ENCODE measurements at regions not wholly inside any gene's neighbourhood (a gene's known extent, or its start where the extent isn't known, plus 50 kb on each side); places are given as distances from the start of the nearest gene placed in this dataset.

DNA sequence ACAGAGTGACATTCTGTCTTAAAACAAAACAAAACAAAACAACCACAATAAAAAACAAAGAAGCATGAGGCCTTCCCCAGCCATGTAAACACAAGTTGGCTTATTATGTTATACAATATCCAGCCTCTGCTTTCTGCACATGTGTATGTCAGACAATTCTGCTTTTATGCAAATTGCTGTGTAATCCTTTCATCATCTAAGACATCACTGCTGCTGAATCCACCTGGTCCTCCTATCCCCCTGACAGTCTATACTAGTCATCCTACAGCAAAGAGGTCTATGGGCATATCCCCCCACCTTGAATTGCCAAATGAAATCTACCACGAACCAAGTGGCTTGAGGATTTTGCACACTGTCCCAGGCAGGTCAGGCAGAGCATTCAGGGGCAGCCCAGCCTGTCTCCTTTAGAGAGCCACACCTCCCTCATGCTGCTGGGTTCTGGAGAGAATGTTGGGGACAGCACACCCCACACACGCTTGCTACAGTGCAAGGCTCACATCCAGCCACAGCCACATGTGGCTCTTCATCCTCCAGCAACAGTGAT is 339.6 kb upstream of the CDH5 start:
- ChIA-PET POLR2A (no interaction called here), RAD21 (ENCODE audit: low non-redundant PET in 1 of 2, low total read pairs in 2 of 2, uncharacterized antibody in 2 of 2, unreplicated experiment in 2 of 2) (no interaction called here), CTCF (no interaction called here)
- no peaks in the 10 kb centered on the region for H3K36me3 ChIP-seq (ENCODE audit: control insufficient read depth in 1 of 2, insufficient read depth in 2 of 2, low read length in 2 of 2)
- H2AFZ ChIP-seq (ENCODE audit: low read depth, low read length, poor library complexity, severe bottlenecking) = no peak overlapping the region
- intact Hi-C loops (cut with micrococcal nuclease) = no loop called here
- no peak for ATAC-seq
- DNase-seq (ENCODE audit: low read depth, low spot score) = no peak
- no peaks in the 10 kb centered on the region for H3K9me3 ChIP-seq (ENCODE audit: control insufficient read depth in 1 of 2, insufficient read depth in 1 of 2, low read depth in 1 of 2, low read length in 2 of 2)
- H4K20me1 ChIP-seq (ENCODE audit: insufficient read depth) = no peaks in the 10 kb centered on the region
- no peak for TF ChIP-seq EGR1 (IDR thresholded peaks at IDR 0.05; ENCODE audit: low read depth)
- TF ChIP-seq, protein P1, sequence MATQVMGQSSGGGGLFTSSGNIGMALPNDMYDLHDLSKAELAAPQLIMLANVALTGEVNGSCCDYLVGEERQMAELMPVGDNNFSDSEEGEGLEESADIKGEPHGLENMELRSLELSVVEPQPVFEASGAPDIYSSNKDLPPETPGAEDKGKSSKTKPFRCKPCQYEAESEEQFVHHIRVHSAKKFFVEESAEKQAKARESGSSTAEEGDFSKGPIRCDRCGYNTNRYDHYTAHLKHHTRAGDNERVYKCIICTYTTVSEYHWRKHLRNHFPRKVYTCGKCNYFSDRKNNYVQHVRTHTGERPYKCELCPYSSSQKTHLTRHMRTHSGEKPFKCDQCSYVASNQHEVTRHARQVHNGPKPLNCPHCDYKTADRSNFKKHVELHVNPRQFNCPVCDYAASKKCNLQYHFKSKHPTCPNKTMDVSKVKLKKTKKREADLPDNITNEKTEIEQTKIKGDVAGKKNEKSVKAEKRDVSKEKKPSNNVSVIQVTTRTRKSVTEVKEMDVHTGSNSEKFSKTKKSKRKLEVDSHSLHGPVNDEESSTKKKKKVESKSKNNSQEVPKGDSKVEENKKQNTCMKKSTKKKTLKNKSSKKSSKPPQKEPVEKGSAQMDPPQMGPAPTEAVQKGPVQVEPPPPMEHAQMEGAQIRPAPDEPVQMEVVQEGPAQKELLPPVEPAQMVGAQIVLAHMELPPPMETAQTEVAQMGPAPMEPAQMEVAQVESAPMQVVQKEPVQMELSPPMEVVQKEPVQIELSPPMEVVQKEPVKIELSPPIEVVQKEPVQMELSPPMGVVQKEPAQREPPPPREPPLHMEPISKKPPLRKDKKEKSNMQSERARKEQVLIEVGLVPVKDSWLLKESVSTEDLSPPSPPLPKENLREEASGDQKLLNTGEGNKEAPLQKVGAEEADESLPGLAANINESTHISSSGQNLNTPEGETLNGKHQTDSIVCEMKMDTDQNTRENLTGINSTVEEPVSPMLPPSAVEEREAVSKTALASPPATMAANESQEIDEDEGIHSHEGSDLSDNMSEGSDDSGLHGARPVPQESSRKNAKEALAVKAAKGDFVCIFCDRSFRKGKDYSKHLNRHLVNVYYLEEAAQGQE (IDR thresholded peaks at IDR 0.05; ENCODE audit: low read depth) = no peak
- no peak for TF ChIP-seq EZH2phosphoT487 (IDR thresholded peaks at IDR 0.05; ENCODE audit: borderline replicate concordance)
- TF ChIP-seq ZNF274 (IDR thresholded peaks at IDR 0.05; ENCODE audit: low read depth, low read length) = no peak
- no peak for TF ChIP-seq CBX3 (IDR thresholded peaks at IDR 0.05; ENCODE audit: low read depth)
- TF ChIP-seq, protein P2, sequence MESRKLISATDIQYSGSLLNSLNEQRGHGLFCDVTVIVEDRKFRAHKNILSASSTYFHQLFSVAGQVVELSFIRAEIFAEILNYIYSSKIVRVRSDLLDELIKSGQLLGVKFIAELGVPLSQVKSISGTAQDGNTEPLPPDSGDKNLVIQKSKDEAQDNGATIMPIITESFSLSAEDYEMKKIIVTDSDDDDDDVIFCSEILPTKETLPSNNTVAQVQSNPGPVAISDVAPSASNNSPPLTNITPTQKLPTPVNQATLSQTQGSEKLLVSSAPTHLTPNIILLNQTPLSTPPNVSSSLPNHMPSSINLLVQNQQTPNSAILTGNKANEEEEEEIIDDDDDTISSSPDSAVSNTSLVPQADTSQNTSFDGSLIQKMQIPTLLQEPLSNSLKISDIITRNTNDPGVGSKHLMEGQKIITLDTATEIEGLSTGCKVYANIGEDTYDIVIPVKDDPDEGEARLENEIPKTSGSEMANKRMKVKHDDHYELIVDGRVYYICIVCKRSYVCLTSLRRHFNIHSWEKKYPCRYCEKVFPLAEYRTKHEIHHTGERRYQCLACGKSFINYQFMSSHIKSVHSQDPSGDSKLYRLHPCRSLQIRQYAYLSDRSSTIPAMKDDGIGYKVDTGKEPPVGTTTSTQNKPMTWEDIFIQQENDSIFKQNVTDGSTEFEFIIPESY (IDR thresholded peaks at IDR 0.05; ENCODE audit: extremely low read depth, insufficient replicate concordance, low read length) = no peak
- TF ChIP-seq ATF3 (IDR thresholded peaks at IDR 0.05) = no peak
- TF ChIP-seq POLR2A (IDR thresholded peaks at IDR 0.05; ENCODE audit: borderline replicate concordance, extremely low read depth, insufficient read depth, insufficient read length) = no peak
- no peak for TF ChIP-seq SIN3A (IDR thresholded peaks at IDR 0.05; ENCODE audit: low read depth)
- TF ChIP-seq EZH2 (IDR thresholded peaks at IDR 0.05) = no peak
- no peak for TF ChIP-seq YY1 (IDR thresholded peaks at IDR 0.05; ENCODE audit: extremely low read depth, insufficient replicate concordance, low read depth, low read length)
- no peak for TF ChIP-seq JUND (IDR thresholded peaks at IDR 0.05)
- no peak for TF ChIP-seq FOSL1 (IDR thresholded peaks at IDR 0.05; ENCODE audit: low read depth)
- TF ChIP-seq, protein P3, sequence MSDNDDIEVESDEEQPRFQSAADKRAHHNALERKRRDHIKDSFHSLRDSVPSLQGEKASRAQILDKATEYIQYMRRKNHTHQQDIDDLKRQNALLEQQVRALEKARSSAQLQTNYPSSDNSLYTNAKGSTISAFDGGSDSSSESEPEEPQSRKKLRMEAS (IDR thresholded peaks at IDR 0.05) = no peak
- TF ChIP-seq RAD21 (IDR thresholded peaks at IDR 0.05; ENCODE audit: low read depth) = no peak
- no peaks in the 10 kb centered on the region; the same call in 1 of the 2 replicates for H3K27me3 ChIP-seq (ENCODE audit: insufficient read depth, low read length)
- no peak overlapping the region for H3K4me3 ChIP-seq (replicated peaks in 1 of 2; ENCODE audit: low read depth in 1 of 2, low read length in 2 of 2)
- no peak overlapping the region for H3K27ac ChIP-seq (ENCODE audit: low read depth, low read length)
- no peak overlapping the region for H3K9ac ChIP-seq (ENCODE audit: low read length)
- no peaks in the 10 kb centered on the region for H3K9me2 ChIP-seq (ENCODE audit: insufficient read depth)
- no peaks in the 10 kb centered on the region for H3K79me2 ChIP-seq (ENCODE audit: insufficient read depth, low read length)
- no TSS peak for BruUV-seq (replicated peaks)
- H3K4me2 ChIP-seq (ENCODE audit: low read length) = no peak overlapping the region
- no peaks in the 10 kb centered on the region for H3K4me1 ChIP-seq (ENCODE audit: control insufficient read depth in 1 of 2, insufficient read depth in 2 of 2, low read length in 2 of 2)
